A549 (cell line): ENCODE measurements at regions not wholly inside any gene's neighbourhood (a gene's known extent, or its start where the extent isn't known, plus 50 kb on each side); places are given as distances from the start of the nearest gene placed in this dataset.

Experiments used
- ATAC-seq, 2 experiments: fragments of 200-7000 bp in 1 of 2; fragments of >200 bp in 1 of 2; cut with Nextera tagmentation in 1 of 2; cut with Tn5 transposase in 1 of 2; 3 replicates each; pipeline versions ENCODE4 v1.8.0 to v1.9.1; 2018 to 2020; ENCODE audit warnings: mild to moderate bottlenecking in 1 of 2, moderate library complexity in 1 of 2
- CTCF ChIA-PET: fragments of 300-600 bp; sonication (Branson Sonifier 250); formaldehyde crosslinking; extraction: SDS; loops from one replicate; lab custom pipeline; 2021; ENCODE audit warnings: antibody characterized with exemption, inconsistent platforms; lab: Yijun Ruan, JAX
- POLR2A ChIA-PET: fragments of 350-600 bp; formaldehyde crosslinking; extraction: SDS; loops from one replicate; lab custom pipeline; 2021; ENCODE audit warnings: antibody characterized with exemption, inconsistent platforms; lab: Yijun Ruan, JAX
- DNase-seq, 2 experiments: peaks; one replicate each; pipeline versions ENCODE4 v3.0.0 to v3.0.0-alpha.2; 2011 to 2016; ENCODE audit warnings: low read depth in 1 of 2, low spot score in 1 of 2
- FAIRE-seq: peaks from 2 replicates; lab custom pipeline; 2011; peaks lifted over from hg19 to GRCh38; lab: Jason Lieb, UNC
- H3K27ac ChIP-seq, 2 experiments: fragments of >200 bp; sonication (Bioruptor Twin); formaldehyde crosslinking; 3 replicates each; pipeline ENCODE4 v1.5.1; 2016 to 2017
- H3K4me1 ChIP-seq: fragments of >200 bp; sonication (Bioruptor Twin); formaldehyde crosslinking; 3 replicates; pipeline ENCODE4 v1.6.1; 2016
- H3K4me2 ChIP-seq: fragments of >200 bp; sonication (Bioruptor Twin); formaldehyde crosslinking; 3 replicates; pipeline ENCODE4 v1.6.1; 2016
- H3K4me3 ChIP-seq: fragments of >200 bp; sonication (Bioruptor Twin); formaldehyde crosslinking; 3 replicates; pipeline ENCODE4 v1.5.1; 2016
- H3K9me3 ChIP-seq: fragments of >200 bp; sonication (Bioruptor Twin); formaldehyde crosslinking; 3 replicates; pipeline ENCODE4 v1.6.1; 2016
- CHD2 ChIP-seq: fragments of 150-350 bp; IDR thresholded peaks from 2 replicates; pipeline ENCODE4 v1.6.1; 2014; ENCODE audit warnings: low read length; ENCODE audit not compliant: partially characterized antibody
- EHMT2 ChIP-seq: fragments of 200-600 bp; sonication (generic); IDR thresholded peaks from 2 replicates; pipeline ENCODE4 v1.6.1; 2016; ENCODE audit warnings: antibody characterized with exemption, low read depth, mild to moderate bottlenecking, moderate library complexity
- EP300 ChIP-seq, 2 experiments: fragments of >200 bp; sonication (Bioruptor Twin); formaldehyde crosslinking; IDR thresholded peaks; 2 replicates in 1 of 2; 3 replicates in 1 of 2; pipeline ENCODE4 v1.6.1; 2016 to 2017
- FOSB ChIP-seq: fragments of 250-450 bp; sonication (Bioruptor Pico); IDR thresholded peaks from 2 replicates; pipeline ENCODE4 v1.5.0; 2020; ENCODE audit warnings: mild to moderate bottlenecking, moderate library complexity
- HDAC2 ChIP-seq: fragments of 200-600 bp; sonication (generic); IDR thresholded peaks from 2 replicates; pipeline ENCODE4 v1.6.1; 2016
- HEYL ChIP-seq: fragments of 250-450 bp; sonication (Bioruptor Pico); IDR thresholded peaks from 2 replicates; pipeline ENCODE4 v1.8.0; 2021; ENCODE audit warnings: mild to moderate bottlenecking, moderate library complexity
- HOXA7 ChIP-seq: fragments of 250-450 bp; sonication (Bioruptor Pico); IDR thresholded peaks from 2 replicates; pipeline ENCODE4 v1.5.0; 2020; ENCODE audit warnings: mild to moderate bottlenecking, moderate library complexity
- HOXB5 ChIP-seq: fragments of 250-450 bp; sonication (Bioruptor Pico); IDR thresholded peaks from 2 replicates; pipeline ENCODE4 v1.5.0; 2020; ENCODE audit warnings: mild to moderate bottlenecking, moderate library complexity
- KDM1A ChIP-seq: fragments of 200-600 bp; sonication (generic); IDR thresholded peaks from 2 replicates; pipeline ENCODE4 v1.6.1; 2016; ENCODE audit warnings: low read depth, mild to moderate bottlenecking
- KDM5A ChIP-seq: fragments of 200-600 bp; sonication (generic); IDR thresholded peaks from 2 replicates; pipeline ENCODE4 v1.6.1; 2016; ENCODE audit warnings: antibody characterized with exemption, mild to moderate bottlenecking
- MYC ChIP-seq: IDR thresholded peaks from 2 replicates; pipeline ENCODE4 v1.6.1; 2012; ENCODE audit warnings: mild to moderate bottlenecking, inconsistent platforms, low read length, improper control_type of control experiment, borderline replicate concordance
- NFE2L2 ChIP-seq: fragments of 150-350 bp; conservative IDR thresholded peaks from 2 replicates; pipeline ENCODE4 v1.6.1; 2014; ENCODE audit warnings: low read length
- PHF8 ChIP-seq: fragments of 200-600 bp; sonication (generic); IDR thresholded peaks from 2 replicates; pipeline ENCODE4 v1.6.1; 2016; ENCODE audit warnings: low read depth, mild to moderate bottlenecking, antibody characterized with exemption, moderate library complexity, borderline replicate concordance
- POLR2A ChIP-seq: IDR thresholded peaks from 2 replicates; pipeline ENCODE4 v1.6.1; 2012; ENCODE audit warnings: mild to moderate bottlenecking, low read length
- POLR2AphosphoS2 ChIP-seq: conservative IDR thresholded peaks from 2 replicates; pipeline ENCODE4 v1.6.1; 2012; ENCODE audit warnings: low read length, improper control_type of control experiment, inconsistent platforms
- RAD21 ChIP-seq, 2 experiments: fragments of >200 bp in 1 of 2; sonication (Bioruptor Twin) in 1 of 2; formaldehyde crosslinking in 1 of 2; IDR thresholded peaks in 1 of 2; conservative IDR thresholded peaks in 1 of 2; 2 replicates in 1 of 2; 3 replicates in 1 of 2; pipeline ENCODE4 v1.6.1; 2012 to 2018; ENCODE audit warnings: inconsistent platforms in 1 of 2
- RARB ChIP-seq: fragments of 250-450 bp; sonication (Bioruptor Pico); IDR thresholded peaks from 2 replicates; pipeline ENCODE4 v1.8.0; 2021; ENCODE audit warnings: mild to moderate bottlenecking, moderate library complexity
- RCOR1 ChIP-seq: fragments of 150-350 bp; IDR thresholded peaks from 2 replicates; pipeline ENCODE4 v1.6.1; 2014; ENCODE audit warnings: antibody characterized with exemption, low read length, low read depth
- RNF2 ChIP-seq: fragments of 200-600 bp; sonication (generic); IDR thresholded peaks from 2 replicates; pipeline ENCODE4 v1.6.1; 2016; ENCODE audit warnings: low read depth, mild to moderate bottlenecking, antibody characterized with exemption, moderate library complexity, borderline replicate concordance
- SMC3 ChIP-seq: fragments of >200 bp; sonication (Bioruptor Twin); formaldehyde crosslinking; IDR thresholded peaks from 3 replicates; pipeline ENCODE4 v1.6.1; 2018; ENCODE audit warnings: inconsistent platforms
- SREBF2 ChIP-seq: fragments of 450-650 bp; IDR thresholded peaks from 2 replicates; pipeline ENCODE4 v1.6.1; 2014; ENCODE audit warnings: mild to moderate bottlenecking, moderate library complexity
- TFCP2L1 ChIP-seq: fragments of 250-450 bp; sonication (Bioruptor Pico); IDR thresholded peaks from 2 replicates; pipeline ENCODE4 v1.5.0; 2021; ENCODE audit warnings: mild to moderate bottlenecking
- USF2 ChIP-seq: fragments of 450-650 bp; IDR thresholded peaks from 2 replicates; pipeline ENCODE4 v1.6.1; 2014; ENCODE audit warnings: antibody characterized with exemption
- ZC3H11A ChIP-seq: fragments of 450-650 bp; IDR thresholded peaks from 2 replicates; pipeline ENCODE4 v1.6.1; 2014; ENCODE audit warnings: antibody characterized with exemption, mild to moderate bottlenecking
- ZSCAN20 ChIP-seq: fragments of 250-450 bp; sonication (Bioruptor Pico); IDR thresholded peaks from 2 replicates; pipeline ENCODE4 v1.8.0; 2022; ENCODE audit warnings: mild to moderate bottlenecking, moderate library complexity
- WGBS: methylation state at CpG from one replicate; pipeline ENCODE4 v1.1.6; 2017; ENCODE audit errors: missing lambda C conversion rate; 5-methylcytosine and 5-hydroxymethylcytosine counted together
- TF ChIP-seq, protein P1 (sequence below): IDR thresholded peaks from 2 replicates; pipeline ENCODE4 v1.6.1; 2012
- TF ChIP-seq, protein P2 (sequence below): fragments of 250-450 bp; sonication (Bioruptor Pico); IDR thresholded peaks from 2 replicates; pipeline ENCODE4 v1.5.0; 2020; ENCODE audit warnings: low read depth, mild to moderate bottlenecking, moderate library complexity
- TF ChIP-seq, protein P3 (sequence below): fragments of >200 bp; sonication (Bioruptor Twin); formaldehyde crosslinking; IDR thresholded peaks from 3 replicates; pipeline ENCODE4 v1.6.1; 2016
- TF ChIP-seq, protein P4 (sequence below): IDR thresholded peaks from 2 replicates; pipeline ENCODE4 v1.6.1; 2012

GRCh38 chr6:44702292-44702691, 314.8 kb downstream of the CDC5L start:
- ChIA-PET CTCF (interaction anchor here (0.7 kb wide), 1 partner anchor 49 kb away, joined by 4 read pairs; no protein-coding TSS in a partner anchor), POLR2A (no interaction called here)
- TF ChIP-seq USF2 (no peak), KDM1A (no peak), KDM5A (no peak), TFCP2L1 (no peak), MYC (no peak), EP300 (IDR thresholded peaks at IDR 0.05) (no peak), POLR2A (no peak), FOSB (CRISPR knock-in tag) (no peak), HOXB5 (CRISPR knock-in tag) (no peak), NFE2L2 (no peak), RAD21 (conservative IDR thresholded peaks at IDR 0.05 in 1 of 2, IDR thresholded peaks at IDR 0.05 in 1 of 2) (no peak), SMC3 (no peak), SREBF2 (no peak), ZC3H11A (no peak), CHD2 (no peak), ZSCAN20 (no peak), RARB (CRISPR knock-in tag) (no peak)
- TF ChIP-seq, protein P1, sequence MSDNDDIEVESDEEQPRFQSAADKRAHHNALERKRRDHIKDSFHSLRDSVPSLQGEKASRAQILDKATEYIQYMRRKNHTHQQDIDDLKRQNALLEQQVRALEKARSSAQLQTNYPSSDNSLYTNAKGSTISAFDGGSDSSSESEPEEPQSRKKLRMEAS: no peak
- TF ChIP-seq, protein P2, sequence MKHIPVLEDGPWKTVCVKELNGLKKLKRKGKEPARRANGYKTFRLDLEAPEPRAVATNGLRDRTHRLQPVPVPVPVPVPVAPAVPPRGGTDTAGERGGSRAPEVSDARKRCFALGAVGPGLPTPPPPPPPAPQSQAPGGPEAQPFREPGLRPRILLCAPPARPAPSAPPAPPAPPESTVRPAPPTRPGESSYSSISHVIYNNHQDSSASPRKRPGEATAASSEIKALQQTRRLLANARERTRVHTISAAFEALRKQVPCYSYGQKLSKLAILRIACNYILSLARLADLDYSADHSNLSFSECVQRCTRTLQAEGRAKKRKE (CRISPR knock-in tag): no peak
- no peak for ATAC-seq
- DNase-seq: no peak
- H3K9me3 ChIP-seq: no peaks in the 10 kb centered on the region
- no peaks in the 10 kb centered on the region for H3K4me1 ChIP-seq
- no peak overlapping the region for H3K27ac ChIP-seq
- no peak overlapping the region for H3K4me2 ChIP-seq
- FAIRE-seq: no peak
- no peak overlapping the region for H3K4me3 ChIP-seq

DNA sequence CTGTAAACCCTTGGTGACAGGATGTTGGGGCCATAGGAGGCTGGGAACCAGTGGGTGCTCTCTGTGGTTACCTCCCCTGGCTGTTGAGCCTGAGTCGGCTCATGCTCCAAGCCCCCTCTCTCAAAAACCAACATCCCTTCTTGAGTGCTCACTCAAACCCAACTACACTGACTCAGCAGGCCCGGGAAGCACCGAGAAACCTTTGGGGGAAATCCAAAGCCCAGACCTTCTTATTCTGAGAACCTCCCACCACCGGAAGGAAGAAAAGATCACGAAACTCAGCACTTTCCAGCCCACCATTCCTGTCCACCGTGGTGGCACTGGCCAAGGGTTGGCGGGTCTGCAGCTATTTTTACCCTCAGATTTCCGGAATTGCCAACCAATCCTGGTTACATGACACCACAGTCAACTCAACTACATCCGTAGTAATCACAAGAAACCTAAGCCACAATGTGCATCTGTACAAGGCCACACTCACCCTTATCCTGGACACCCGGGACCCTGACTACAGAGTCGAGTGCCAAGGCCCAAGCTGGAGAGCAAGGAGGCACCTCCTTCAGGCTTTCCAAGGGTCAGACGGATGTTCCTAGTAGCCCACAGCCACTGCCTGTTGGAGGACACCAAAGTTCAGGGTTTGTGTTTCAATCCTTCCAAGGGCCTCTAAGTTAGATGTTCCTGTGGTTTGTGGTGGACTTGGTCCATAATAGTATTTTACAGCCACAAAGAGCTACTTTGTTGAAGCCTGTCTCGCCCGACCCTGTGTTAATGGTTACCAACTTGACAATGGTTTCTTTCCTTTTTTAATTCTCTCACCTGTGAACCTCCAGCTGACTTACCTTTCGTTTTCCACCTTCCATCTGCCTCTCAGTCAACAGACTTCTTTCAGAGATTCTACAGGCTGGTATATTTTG, 317.0 kb downstream of the CDC5L start:
- no peak for FAIRE-seq
- POLR2A ChIA-PET: no interaction called here
- TF ChIP-seq, protein P3, sequence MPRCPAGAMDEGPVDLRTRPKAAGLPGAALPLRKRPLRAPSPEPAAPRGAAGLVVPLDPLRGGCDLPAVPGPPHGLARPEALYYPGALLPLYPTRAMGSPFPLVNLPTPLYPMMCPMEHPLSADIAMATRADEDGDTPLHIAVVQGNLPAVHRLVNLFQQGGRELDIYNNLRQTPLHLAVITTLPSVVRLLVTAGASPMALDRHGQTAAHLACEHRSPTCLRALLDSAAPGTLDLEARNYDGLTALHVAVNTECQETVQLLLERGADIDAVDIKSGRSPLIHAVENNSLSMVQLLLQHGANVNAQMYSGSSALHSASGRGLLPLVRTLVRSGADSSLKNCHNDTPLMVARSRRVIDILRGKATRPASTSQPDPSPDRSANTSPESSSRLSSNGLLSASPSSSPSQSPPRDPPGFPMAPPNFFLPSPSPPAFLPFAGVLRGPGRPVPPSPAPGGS: no peak
- TF ChIP-seq KDM1A (no peak), RNF2 (no peak), RCOR1 (no peak), HDAC2 (no peak), HOXA7 (CRISPR knock-in tag) (no peak), HEYL (CRISPR knock-in tag) (no peak), EHMT2 (no peak), POLR2A (no peak), KDM5A (no peak), FOSB (CRISPR knock-in tag) (no peak), RAD21 (conservative IDR thresholded peaks at IDR 0.05 in 1 of 2, IDR thresholded peaks at IDR 0.05 in 1 of 2) (no peak), PHF8 (no peak), EP300 (IDR thresholded peaks at IDR 0.05) (no peak), SREBF2 (no peak), POLR2AphosphoS2 (no peak), MYC (no peak)
- TF ChIP-seq, protein P4, sequence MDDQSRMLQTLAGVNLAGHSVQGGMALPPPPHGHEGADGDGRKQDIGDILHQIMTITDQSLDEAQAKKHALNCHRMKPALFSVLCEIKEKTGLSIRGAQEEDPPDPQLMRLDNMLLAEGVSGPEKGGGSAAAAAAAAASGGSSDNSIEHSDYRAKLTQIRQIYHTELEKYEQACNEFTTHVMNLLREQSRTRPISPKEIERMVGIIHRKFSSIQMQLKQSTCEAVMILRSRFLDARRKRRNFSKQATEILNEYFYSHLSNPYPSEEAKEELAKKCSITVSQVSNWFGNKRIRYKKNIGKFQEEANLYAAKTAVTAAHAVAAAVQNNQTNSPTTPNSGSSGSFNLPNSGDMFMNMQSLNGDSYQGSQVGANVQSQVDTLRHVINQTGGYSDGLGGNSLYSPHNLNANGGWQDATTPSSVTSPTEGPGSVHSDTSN: no peak
- TF ChIP-seq, all 56 proteins: peak for 0

More for the DNA sequence above, 317.0 kb downstream of the CDC5L start:
- H3K9me3 ChIP-seq: no peaks in the 10 kb centered on the region
- ATAC-seq (no peak), DNase-seq (no peak)
- no peaks in the 10 kb centered on the region for H3K4me1 ChIP-seq
- 57% methylated on average over 13 of the region's 15 CpGs for WGBS
- no peak overlapping the region for H3K4me2 ChIP-seq
- H3K4me3 ChIP-seq: no peak overlapping the region
- CTCF ChIA-PET: interaction anchor here (0.9 kb wide), 1 partner anchor 19 kb away, joined by 3 read pairs; no protein-coding TSS in a partner anchor
- no peak overlapping the region for H3K27ac ChIP-seq
